Nephron progenitor cell (in vitro differentiated cells): ENCODE measurements at regions not wholly inside any gene's neighbourhood (a gene's known extent, or its start where the extent isn't known, plus 50 kb on each side); places are given as distances from the start of the nearest gene placed in this dataset.

Experiments
- DNase-seq: peaks from one replicate; pipeline ENCODE4 v3.0.0; 2021
- H3K27ac Mint-ChIP-seq: 2 replicates; pipeline ENCODE4 v1.8.0; 2021; ENCODE audit warnings: mild to moderate bottlenecking, moderate library complexity, mixed read lengths
- H3K27me3 Mint-ChIP-seq: 2 replicates; pipeline ENCODE4 v1.8.0; 2021; ENCODE audit warnings: mild to moderate bottlenecking, low read depth, mixed read lengths; ENCODE audit not compliant: poor library complexity
- H3K36me3 Mint-ChIP-seq: 2 replicates; pipeline ENCODE4 v1.8.0; 2021; ENCODE audit warnings: low read depth, mixed read lengths
- H3K4me1 Mint-ChIP-seq: 2 replicates; pipeline ENCODE4 v1.8.0; 2021; ENCODE audit warnings: mixed read lengths
- H3K4me3 Mint-ChIP-seq: 2 replicates; pipeline ENCODE4 v1.8.0; 2021; ENCODE audit warnings: mild to moderate bottlenecking, moderate library complexity, mixed read lengths
- H3K9me3 Mint-ChIP-seq: 2 replicates; pipeline ENCODE4 v1.8.0; 2021; ENCODE audit warnings: mild to moderate bottlenecking, moderate library complexity, mixed read lengths
- CTCF ChIP-seq: fragments of 200-600 bp; sonication (generic); IDR thresholded peaks from 2 replicates; pipeline ENCODE4 v1.5.0; 2021; ENCODE audit warnings: antibody characterized with exemption

DNA sequence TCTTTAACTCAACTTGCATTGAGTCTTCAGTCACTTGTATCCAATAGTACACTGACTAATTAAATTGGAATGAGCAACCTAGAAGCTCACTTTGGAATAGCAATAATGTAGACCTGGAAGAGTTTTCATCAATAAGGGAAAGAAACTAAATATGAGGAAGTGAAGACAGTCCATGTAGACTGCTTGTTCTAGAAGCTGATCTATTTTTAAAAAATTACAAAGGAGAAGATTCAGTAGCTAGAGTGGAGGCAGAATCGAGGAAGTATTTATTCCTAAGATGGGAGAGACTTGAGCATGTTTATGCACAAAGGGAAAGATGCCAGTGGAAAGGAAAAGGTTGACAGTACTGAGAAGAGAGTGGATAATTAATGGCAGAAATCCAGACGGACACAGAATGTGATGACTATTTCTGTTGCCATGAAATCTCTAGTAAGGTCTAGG, 156.3 kb upstream of the PDE3A start:
- Mint-ChIP-seq H3K9me3 (no peaks in the 10 kb centered on the region), H3K27me3 (no peaks in the 10 kb centered on the region), H3K4me3 (no peak overlapping the region), H3K27ac (no peak overlapping the region), H3K4me1 (peaks cover 17% of the 10 kb centered on the region), H3K36me3 (no peaks in the 10 kb centered on the region)
- no peak for DNase-seq
- no peak for TF ChIP-seq CTCF

DNA sequence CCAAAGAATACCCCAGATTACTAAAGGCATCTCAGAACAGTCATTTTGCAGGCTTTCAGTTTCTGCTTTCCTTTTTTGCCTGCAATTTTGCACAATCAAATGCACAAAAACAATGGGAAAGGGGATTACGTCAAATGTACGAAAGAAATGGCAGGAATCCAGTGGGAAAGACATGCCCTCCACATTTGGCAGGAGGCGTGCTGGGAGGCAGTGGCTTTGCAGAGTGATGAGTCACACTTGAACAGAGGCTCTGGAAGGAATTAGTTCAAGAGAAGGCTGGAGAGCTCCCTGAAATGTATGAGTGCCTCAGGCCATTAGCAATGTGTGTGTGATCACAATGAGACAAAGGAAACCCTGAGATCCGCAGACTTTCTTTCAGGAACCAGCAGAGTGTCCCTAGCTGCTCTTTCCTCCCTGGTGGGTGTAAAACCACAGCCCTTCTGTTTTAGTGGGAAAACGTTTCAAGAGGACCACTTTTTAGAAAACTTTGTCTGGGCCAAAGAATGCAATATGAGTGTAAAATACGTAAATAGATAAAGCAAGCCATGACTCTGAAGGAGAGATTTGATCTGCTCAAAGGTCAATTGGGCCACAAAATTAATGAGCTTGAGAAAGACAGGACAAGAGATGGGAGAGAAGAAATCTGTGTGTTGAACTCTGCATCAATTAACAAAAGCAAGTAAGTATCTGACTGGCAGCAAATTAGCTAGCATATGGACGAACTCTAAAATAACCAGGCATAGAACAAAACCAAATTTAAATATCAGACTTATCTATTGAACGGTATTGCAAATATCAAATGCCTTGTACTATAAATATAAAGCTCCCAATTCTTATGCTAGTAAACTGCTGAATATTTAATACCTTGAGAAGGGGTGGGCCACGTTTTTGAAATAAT, 155.4 kb upstream of the PDE3A start:
- TF ChIP-seq CTCF: no peak
- Mint-ChIP-seq H3K27ac (peak overlapping the region; percentile 93), H3K4me1 (peaks cover 17% of the 10 kb centered on the region), H3K4me3 (no peak overlapping the region), H3K27me3 (no peaks in the 10 kb centered on the region), H3K9me3 (no peaks in the 10 kb centered on the region), H3K36me3 (no peaks in the 10 kb centered on the region)
- peak; percentile 12 for DNase-seq

GRCh38 chr12:20213723-20214625, 154.4 kb upstream of the PDE3A start:
- Mint-ChIP-seq H3K27ac (no peak overlapping the region), H3K27me3 (no peaks in the 10 kb centered on the region), H3K4me3 (no peak overlapping the region), H3K36me3 (no peaks in the 10 kb centered on the region), H3K9me3 (no peaks in the 10 kb centered on the region), H3K4me1 (peaks cover 17% of the 10 kb centered on the region)
- DNase-seq: no peak
- no peak for TF ChIP-seq CTCF

DNA sequence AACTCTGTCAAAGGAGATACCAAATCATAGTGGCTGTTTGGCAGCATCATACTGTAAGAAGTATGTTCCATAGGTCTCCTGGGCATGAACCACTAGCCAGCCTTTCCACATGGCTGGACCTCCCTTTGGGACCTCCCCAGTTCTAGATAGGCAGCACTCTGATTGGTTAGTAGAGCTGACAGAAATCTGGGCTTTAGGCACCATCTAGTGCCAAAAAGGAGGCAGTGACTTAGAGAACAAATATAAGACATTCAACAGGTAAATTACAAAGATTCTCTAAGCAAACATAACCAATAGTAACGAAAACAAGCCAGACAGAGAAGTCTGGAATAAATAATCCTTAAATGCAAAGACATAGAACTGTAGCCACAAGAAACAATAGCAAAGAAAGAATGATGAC, 148.0 kb upstream of the PDE3A start:
- Mint-ChIP-seq H3K4me1 (no peaks in the 10 kb centered on the region), H3K9me3 (peaks cover 13% of the 10 kb centered on the region), H3K27me3 (no peaks in the 10 kb centered on the region), H3K4me3 (no peak overlapping the region), H3K36me3 (no peaks in the 10 kb centered on the region), H3K27ac (no peak overlapping the region)
- TF ChIP-seq CTCF: no peak
- no peak for DNase-seq

DNA sequence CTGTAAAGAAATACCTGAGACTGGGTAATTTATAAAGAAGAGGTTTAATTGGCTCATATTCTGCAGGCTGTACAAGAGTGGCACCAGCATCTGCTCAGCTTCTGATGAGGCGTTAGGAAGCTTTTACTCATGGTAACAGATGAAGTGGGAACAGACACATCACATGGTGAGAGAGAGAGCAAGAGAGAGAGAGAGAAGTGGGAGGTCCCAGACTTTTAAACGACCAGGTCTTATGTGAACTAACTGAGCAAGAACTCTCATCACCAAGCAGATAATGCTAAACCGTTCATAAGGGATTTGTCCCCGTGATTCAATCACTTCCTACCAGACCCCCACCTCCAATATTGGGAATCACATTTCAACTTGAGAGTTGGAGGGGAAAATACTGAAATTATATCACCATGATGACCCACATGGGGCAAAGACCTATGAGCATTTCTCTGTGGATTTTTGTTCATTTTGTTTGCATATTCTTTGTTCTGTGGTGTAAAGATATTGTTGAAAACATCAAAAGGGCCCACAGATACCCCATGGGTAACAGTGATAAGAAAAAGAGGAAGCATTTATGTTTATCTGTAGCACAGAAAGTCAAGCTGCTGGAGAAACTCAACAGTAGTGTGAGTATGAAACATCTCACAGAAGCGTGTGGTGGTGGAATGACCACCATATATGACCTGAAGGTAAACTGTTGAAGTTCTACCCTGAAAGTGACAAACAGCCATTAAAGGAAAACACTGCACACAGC, 135.2 kb upstream of the PDE3A start:
- no peaks in the 10 kb centered on the region for H3K4me1 Mint-ChIP-seq
- TF ChIP-seq CTCF: no peak
- H3K36me3 Mint-ChIP-seq: peaks cover 7% of the 10 kb centered on the region
- H3K27me3 Mint-ChIP-seq: no peaks in the 10 kb centered on the region
- peaks cover 19% of the 10 kb centered on the region for H3K9me3 Mint-ChIP-seq
- H3K4me3 Mint-ChIP-seq: no peak overlapping the region
- DNase-seq: no peak
- H3K27ac Mint-ChIP-seq: no peak overlapping the region
